HepG2 (cell line): ENCODE measurements at regions not wholly inside any gene's neighbourhood (a gene's known extent, or its start where the extent isn't known, plus 50 kb on each side); places are given as distances from the start of the nearest gene placed in this dataset.

ENCODE experiments used
- ATAC-seq: fragments of 200-7000 bp; cut with Tn5 transposase; 3 replicates; pipeline ENCODE4 v1.9.1; 2020; ENCODE audit warnings: mild to moderate bottlenecking, moderate library complexity
- BruUV-seq: library from RNA; stranded (reverse); fragments of 400-500 nt; replicated peaks from 2 replicates; lab custom pipeline; 2021; lab: Mats Ljungman, UMichigan
- CTCF ChIA-PET: fragments of 300-600 bp; formaldehyde crosslinking; extraction: SDS; loops from one replicate; lab custom pipeline; 2021; ENCODE audit warnings: low total read pairs, inconsistent platforms, low intra/inter-chr PET ratio; lab: Yijun Ruan, JAX
- POLR2A ChIA-PET: fragments of 350-600 bp; sonication (Branson Sonifier 250); formaldehyde crosslinking; loops from one replicate; lab custom pipeline; 2020; ENCODE audit warnings: antibody characterized with exemption, inconsistent platforms; lab: Yijun Ruan, JAX
- DNase-seq: peaks from one replicate; pipeline ENCODE4 v3.0.0-alpha.2; 2015; ENCODE audit warnings: low spot score
- FAIRE-seq: peaks from 3 replicates; lab custom pipeline; 2011; peaks lifted over from hg19 to GRCh38; lab: Jason Lieb, UNC
- H2AFZ ChIP-seq: one replicate; pipeline ENCODE4 v1.6.1; 2011; ENCODE audit warnings: low read length, inconsistent platforms
- H3K27ac ChIP-seq: fragments of 300-600 bp; 3 replicates; pipeline ENCODE4 v1.8.0; 2011; ENCODE audit warnings: mixed run types, mild to moderate bottlenecking, mixed read lengths, low read length, inconsistent platforms; ENCODE audit not compliant: insufficient read depth; ENCODE audit errors: extremely low read length
- H3K27me3 ChIP-seq, 2 experiments: fragments of 200-600 bp in 1 of 2; 2 replicates in 1 of 2; 3 replicates in 1 of 2; pipeline versions ENCODE4 v1.6.0 to v1.8.0; 2011; ENCODE audit warnings: low read length in 2 of 2, mild to moderate bottlenecking in 2 of 2, moderate library complexity in 2 of 2, inconsistent platforms in 1 of 2; ENCODE audit not compliant: insufficient read depth in 2 of 2, control insufficient read depth in 1 of 2
- H3K36me3 ChIP-seq, 2 experiments: fragments of 200-600 bp in 1 of 2; replicated peaks in 1 of 2; 2 replicates in 1 of 2; 3 replicates in 1 of 2; pipeline versions ENCODE4 v1.5.1 to v1.8.0; 2011; ENCODE audit warnings: low read length in 2 of 2, inconsistent platforms in 1 of 2; ENCODE audit not compliant: insufficient read depth in 2 of 2, control insufficient read depth in 1 of 2
- H3K4me1 ChIP-seq: 2 replicates; pipeline ENCODE4 v1.5.1; 2012; ENCODE audit warnings: low read length, inconsistent platforms; ENCODE audit not compliant: insufficient read depth
- H3K4me2 ChIP-seq: 2 replicates; pipeline ENCODE4 v1.6.0; 2011; ENCODE audit warnings: low read depth, low read length, inconsistent platforms
- H3K4me3 ChIP-seq, 3 experiments: fragments of 200-600 bp in 1 of 3; sonication (generic), shearing (Covaris generic) in 1 of 3; replicated peaks in 1 of 3; 2 replicates each; pipeline ENCODE4 v1.5.1; 2011 to 2016; ENCODE audit warnings: low read length in 3 of 3, inconsistent platforms in 2 of 3, low read depth in 2 of 3, mild to moderate bottlenecking in 2 of 3, control low read depth in 1 of 3, mixed read lengths in 1 of 3; ENCODE audit not compliant: insufficient read depth in 1 of 3
- H3K79me2 ChIP-seq: one replicate; pipeline ENCODE4 v1.6.1; 2011; ENCODE audit warnings: low read length, inconsistent platforms; ENCODE audit not compliant: insufficient read depth
- H3K9ac ChIP-seq: 2 replicates; pipeline ENCODE4 v1.6.0; 2011; ENCODE audit warnings: mild to moderate bottlenecking, low read depth, low read length, inconsistent platforms; ENCODE audit not compliant: insufficient read depth
- H3K9me3 ChIP-seq: 2 replicates; pipeline ENCODE4 v1.5.1; 2012; ENCODE audit warnings: mild to moderate bottlenecking, low read length
- H4K20me1 ChIP-seq: 2 replicates; pipeline ENCODE4 v1.6.0; 2011; ENCODE audit warnings: inconsistent platforms, mild to moderate bottlenecking, low read length, moderate library complexity; ENCODE audit not compliant: insufficient read depth
- BORCS8-MEF2B ChIP-seq: sonication (generic); formaldehyde crosslinking; IDR thresholded peaks from 2 replicates; pipeline ENCODE4 v1.8.0; 2022; ENCODE audit warnings: mild to moderate bottlenecking, missing genetic modification reagents
- FOXO4 ChIP-seq: sonication (generic); formaldehyde crosslinking; conservative IDR thresholded peaks from 2 replicates; pipeline ENCODE4 v1.8.1; 2023; ENCODE audit warnings: missing genetic modification reagents
- GTF2F1 ChIP-seq: fragments of 150-350 bp; IDR thresholded peaks from 2 replicates; pipeline ENCODE4 v1.6.1; 2014; ENCODE audit warnings: low read length
- MIXL1 ChIP-seq: IDR thresholded peaks from 2 replicates; pipeline ENCODE4 v1.6.1; 2016
- REST ChIP-seq, 2 experiments: IDR thresholded peaks; 2 replicates each; pipeline ENCODE4 v1.6.1; 2011 to 2012; ENCODE audit warnings: low read length in 2 of 2, borderline replicate concordance in 1 of 2, low read depth in 1 of 2, mild to moderate bottlenecking in 1 of 2, moderate library complexity in 1 of 2
- WGBS: methylation state at CpG from one replicate; pipeline ENCODE4 v1.1.6; 2017; ENCODE audit warnings: low lambda C conversion rate; 5-methylcytosine and 5-hydroxymethylcytosine counted together
- in situ Hi-C: cut with HindIII; loops from 2 replicates; pipeline ENCODE4 v1.10.0; 2017; ENCODE audit warnings: low pct_unique_long_range_greater_than_20kb; ENCODE audit not compliant: extremely low pct_ligation_motif_present
- intact Hi-C: fragments of 100-400 bp; cut with micrococcal nuclease; formaldehyde crosslinking; loops from one replicate; pipeline ENCODE4 v1.10.0; 2022; ENCODE audit not compliant: unreplicated experiment
- TF ChIP-seq, protein P1 (sequence below): sonication (generic); formaldehyde crosslinking; IDR thresholded peaks from 2 replicates; pipeline ENCODE4 v1.4.0; 2020; ENCODE audit warnings: mild to moderate bottlenecking, missing genetic modification reagents
- TF ChIP-seq, protein P2 (sequence below): sonication (generic); formaldehyde crosslinking; IDR thresholded peaks from 2 replicates; pipeline ENCODE4 v1.4.0; 2020; ENCODE audit warnings: mild to moderate bottlenecking, missing genetic modification reagents, borderline replicate concordance

- H3K27me3 ChIP-seq: no peaks in the 10 kb centered on the region
- DNase-seq: no peak
- no peaks in the 10 kb centered on the region for H3K36me3 ChIP-seq
- no peak overlapping the region for H3K4me2 ChIP-seq
- in situ Hi-C loops (no loop called here), intact Hi-C loops (loop anchor here (10.0 kb wide), 1 partner anchor 916 kb away; no protein-coding TSS in a partner anchor)
- WGBS: 6% methylated on average over 2 of the region's 3 CpGs
- H3K9ac ChIP-seq: no peak overlapping the region
- H3K9me3 ChIP-seq: peaks cover 15% of the 10 kb centered on the region
- no peak overlapping the region for H2AFZ ChIP-seq
- H3K4me1 ChIP-seq: no peaks in the 10 kb centered on the region
- no TSS peak for BruUV-seq
- H3K27ac ChIP-seq: no peak overlapping the region
- CTCF ChIA-PET: no interaction called here
- POLR2A ChIA-PET: no interaction called here
- no peaks in the 10 kb centered on the region for H4K20me1 ChIP-seq
- FAIRE-seq: no peak
- H3K4me3 ChIP-seq: no peak overlapping the region
- no peak for ATAC-seq
- H3K79me2 ChIP-seq: no peaks in the 10 kb centered on the region
- no peak for TF ChIP-seq MIXL1
- no peak for TF ChIP-seq REST (IDR thresholded peaks at IDR 0.05; ENCODE audit: borderline replicate concordance in 1 of 2, low read depth in 1 of 2, low read length in 2 of 2)
- TF ChIP-seq FOXO4 (CRISPR knock-in tag): no peak
- no peak for TF ChIP-seq BORCS8-MEF2B (CRISPR knock-in tag)
- no peak for TF ChIP-seq GTF2F1
- TF ChIP-seq, protein P1, sequence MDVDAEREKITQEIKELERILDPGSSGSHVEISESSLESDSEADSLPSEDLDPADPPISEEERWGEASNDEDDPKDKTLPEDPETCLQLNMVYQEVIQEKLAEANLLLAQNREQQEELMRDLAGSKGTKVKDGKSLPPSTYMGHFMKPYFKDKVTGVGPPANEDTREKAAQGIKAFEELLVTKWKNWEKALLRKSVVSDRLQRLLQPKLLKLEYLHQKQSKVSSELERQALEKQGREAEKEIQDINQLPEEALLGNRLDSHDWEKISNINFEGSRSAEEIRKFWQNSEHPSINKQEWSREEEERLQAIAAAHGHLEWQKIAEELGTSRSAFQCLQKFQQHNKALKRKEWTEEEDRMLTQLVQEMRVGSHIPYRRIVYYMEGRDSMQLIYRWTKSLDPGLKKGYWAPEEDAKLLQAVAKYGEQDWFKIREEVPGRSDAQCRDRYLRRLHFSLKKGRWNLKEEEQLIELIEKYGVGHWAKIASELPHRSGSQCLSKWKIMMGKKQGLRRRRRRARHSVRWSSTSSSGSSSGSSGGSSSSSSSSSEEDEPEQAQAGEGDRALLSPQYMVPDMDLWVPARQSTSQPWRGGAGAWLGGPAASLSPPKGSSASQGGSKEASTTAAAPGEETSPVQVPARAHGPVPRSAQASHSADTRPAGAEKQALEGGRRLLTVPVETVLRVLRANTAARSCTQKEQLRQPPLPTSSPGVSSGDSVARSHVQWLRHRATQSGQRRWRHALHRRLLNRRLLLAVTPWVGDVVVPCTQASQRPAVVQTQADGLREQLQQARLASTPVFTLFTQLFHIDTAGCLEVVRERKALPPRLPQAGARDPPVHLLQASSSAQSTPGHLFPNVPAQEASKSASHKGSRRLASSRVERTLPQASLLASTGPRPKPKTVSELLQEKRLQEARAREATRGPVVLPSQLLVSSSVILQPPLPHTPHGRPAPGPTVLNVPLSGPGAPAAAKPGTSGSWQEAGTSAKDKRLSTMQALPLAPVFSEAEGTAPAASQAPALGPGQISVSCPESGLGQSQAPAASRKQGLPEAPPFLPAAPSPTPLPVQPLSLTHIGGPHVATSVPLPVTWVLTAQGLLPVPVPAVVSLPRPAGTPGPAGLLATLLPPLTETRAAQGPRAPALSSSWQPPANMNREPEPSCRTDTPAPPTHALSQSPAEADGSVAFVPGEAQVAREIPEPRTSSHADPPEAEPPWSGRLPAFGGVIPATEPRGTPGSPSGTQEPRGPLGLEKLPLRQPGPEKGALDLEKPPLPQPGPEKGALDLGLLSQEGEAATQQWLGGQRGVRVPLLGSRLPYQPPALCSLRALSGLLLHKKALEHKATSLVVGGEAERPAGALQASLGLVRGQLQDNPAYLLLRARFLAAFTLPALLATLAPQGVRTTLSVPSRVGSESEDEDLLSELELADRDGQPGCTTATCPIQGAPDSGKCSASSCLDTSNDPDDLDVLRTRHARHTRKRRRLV (CRISPR knock-in tag): no peak
- TF ChIP-seq, protein P2, sequence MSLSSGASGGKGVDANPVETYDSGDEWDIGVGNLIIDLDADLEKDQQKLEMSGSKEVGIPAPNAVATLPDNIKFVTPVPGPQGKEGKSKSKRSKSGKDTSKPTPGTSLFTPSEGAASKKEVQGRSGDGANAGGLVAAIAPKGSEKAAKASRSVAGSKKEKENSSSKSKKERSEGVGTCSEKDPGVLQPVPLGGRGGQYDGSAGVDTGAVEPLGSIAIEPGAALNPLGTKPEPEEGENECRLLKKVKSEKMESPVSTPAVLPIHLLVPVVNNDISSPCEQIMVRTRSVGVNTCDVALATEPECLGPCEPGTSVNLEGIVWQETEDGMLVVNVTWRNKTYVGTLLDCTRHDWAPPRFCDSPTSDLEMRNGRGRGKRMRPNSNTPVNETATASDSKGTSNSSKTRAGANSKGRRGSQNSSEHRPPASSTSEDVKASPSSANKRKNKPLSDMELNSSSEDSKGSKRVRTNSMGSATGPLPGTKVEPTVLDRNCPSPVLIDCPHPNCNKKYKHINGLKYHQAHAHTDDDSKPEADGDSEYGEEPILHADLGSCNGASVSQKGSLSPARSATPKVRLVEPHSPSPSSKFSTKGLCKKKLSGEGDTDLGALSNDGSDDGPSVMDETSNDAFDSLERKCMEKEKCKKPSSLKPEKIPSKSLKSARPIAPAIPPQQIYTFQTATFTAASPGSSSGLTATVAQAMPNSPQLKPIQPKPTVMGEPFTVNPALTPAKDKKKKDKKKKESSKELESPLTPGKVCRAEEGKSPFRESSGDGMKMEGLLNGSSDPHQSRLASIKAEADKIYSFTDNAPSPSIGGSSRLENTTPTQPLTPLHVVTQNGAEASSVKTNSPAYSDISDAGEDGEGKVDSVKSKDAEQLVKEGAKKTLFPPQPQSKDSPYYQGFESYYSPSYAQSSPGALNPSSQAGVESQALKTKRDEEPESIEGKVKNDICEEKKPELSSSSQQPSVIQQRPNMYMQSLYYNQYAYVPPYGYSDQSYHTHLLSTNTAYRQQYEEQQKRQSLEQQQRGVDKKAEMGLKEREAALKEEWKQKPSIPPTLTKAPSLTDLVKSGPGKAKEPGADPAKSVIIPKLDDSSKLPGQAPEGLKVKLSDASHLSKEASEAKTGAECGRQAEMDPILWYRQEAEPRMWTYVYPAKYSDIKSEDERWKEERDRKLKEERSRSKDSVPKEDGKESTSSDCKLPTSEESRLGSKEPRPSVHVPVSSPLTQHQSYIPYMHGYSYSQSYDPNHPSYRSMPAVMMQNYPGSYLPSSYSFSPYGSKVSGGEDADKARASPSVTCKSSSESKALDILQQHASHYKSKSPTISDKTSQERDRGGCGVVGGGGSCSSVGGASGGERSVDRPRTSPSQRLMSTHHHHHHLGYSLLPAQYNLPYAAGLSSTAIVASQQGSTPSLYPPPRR (CRISPR knock-in tag): no peak
Measured at GRCh38 chrX:5380426-5380825, 848.2 kb downstream of the NLGN4X start.
